Skin epidermis (tissue), 12 donors: ENCODE measurements at regions not wholly inside any gene's neighbourhood (a gene's known extent, or its start where the extent isn't known, plus 50 kb on each side); places are given as distances from the start of the nearest gene placed in this dataset.
"Not testable (repeated sequence)": the region's sequence is repeated elsewhere in the genome, so short reads cannot be mapped to it uniquely, and the experiment has no call there.

ENCODE experiments used
- H3K27ac ChIP-seq, 21 experiments: fragments of 200-600 bp; sonication (generic) in 11 of 21; one replicate each; pipeline ENCODE4 v1.5.0; 2020; ENCODE audit warnings: mild to moderate bottlenecking in 3 of 21, inconsistent platforms in 2 of 21, moderate library complexity in 2 of 21
- H3K4me3 ChIP-seq, 7 experiments: fragments of 200-600 bp; sonication (generic) in 2 of 7; one replicate each; pipeline ENCODE4 v1.5.0; 2020; ENCODE audit warnings: inconsistent platforms in 2 of 7, mild to moderate bottlenecking in 2 of 7, moderate library complexity in 1 of 7

DNA sequence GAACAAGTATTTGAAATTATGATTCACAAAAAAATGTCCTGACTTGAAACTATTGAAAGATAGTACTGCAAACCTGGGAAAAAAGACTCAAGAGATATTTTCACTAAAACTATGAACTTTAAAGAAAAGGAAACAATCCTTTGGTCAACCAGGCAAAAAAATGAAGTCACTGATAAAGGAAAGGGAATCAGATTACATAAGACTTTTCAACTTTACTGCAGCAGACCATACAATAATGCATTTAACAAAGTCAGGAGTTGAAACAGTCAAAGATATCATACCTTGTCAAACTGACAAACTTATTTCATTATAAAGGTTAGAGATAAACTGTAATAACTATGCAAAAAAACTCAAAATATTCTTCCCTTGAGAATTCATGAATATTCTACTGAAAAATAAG, 361.6 kb downstream of the DLEU7 start:
- H3K4me3 ChIP-seq: no peak overlapping the region
- H3K27ac ChIP-seq: no peak overlapping the region

DNA sequence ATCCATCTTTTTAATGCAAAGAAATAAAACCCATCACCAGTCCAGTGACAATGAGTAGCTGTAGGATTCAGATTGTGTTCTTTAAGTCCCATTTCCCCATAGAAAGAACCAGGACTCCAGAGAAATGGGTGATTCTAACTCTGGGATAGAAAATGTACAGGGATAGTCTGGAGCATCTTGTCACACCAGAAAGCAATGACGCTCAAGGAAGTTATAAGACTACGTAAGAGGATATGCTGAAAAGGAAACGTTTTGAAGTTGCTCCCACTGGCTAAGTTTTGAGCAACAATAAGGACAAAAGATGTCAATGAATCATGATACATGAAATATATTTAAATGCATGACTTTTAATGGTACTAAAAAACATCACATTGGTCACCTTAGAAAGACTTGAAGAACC, 360.1 kb downstream of the DLEU7 start:
- no peak overlapping the region for H3K4me3 ChIP-seq

DNA sequence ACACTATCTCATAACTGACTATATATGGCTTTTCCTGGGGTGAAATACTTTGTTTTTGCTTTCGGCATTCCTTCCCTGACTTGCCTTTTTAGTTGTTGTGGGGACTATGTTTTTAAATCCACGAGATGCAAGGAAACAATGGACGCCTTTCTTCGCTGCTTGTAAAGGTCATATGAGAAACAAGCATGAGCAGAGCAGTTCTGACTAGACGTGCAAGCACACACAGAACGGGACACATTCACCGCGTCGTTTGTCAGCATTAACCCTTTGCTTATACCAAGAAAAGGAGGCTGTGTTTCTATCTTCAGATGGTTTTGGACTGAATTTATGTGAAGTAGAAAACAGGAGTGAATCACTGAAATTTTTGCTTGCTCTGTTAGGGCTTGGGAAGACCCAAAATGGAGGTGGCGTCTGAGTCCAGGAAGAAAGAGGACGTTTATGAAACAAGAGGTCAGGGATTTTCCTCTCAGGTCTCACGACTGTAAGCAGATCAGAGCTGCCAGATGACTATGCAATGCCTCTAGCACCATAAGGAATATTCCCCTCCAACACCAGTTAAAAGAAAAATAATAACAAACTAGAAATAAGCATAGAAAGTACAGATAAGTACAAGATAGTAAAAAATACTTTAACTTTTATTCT, 358.9 kb downstream of the DLEU7 start:
- Histone ChIP-seq H3K4me3 (no peak overlapping the region), H3K27ac (peak overlapping the region in 2 of 21 experiments; percentile 12 to 28)

More for the DNA sequence above, 360.1 kb downstream of the DLEU7 start:
- H3K27ac ChIP-seq: no peak overlapping the region

DNA sequence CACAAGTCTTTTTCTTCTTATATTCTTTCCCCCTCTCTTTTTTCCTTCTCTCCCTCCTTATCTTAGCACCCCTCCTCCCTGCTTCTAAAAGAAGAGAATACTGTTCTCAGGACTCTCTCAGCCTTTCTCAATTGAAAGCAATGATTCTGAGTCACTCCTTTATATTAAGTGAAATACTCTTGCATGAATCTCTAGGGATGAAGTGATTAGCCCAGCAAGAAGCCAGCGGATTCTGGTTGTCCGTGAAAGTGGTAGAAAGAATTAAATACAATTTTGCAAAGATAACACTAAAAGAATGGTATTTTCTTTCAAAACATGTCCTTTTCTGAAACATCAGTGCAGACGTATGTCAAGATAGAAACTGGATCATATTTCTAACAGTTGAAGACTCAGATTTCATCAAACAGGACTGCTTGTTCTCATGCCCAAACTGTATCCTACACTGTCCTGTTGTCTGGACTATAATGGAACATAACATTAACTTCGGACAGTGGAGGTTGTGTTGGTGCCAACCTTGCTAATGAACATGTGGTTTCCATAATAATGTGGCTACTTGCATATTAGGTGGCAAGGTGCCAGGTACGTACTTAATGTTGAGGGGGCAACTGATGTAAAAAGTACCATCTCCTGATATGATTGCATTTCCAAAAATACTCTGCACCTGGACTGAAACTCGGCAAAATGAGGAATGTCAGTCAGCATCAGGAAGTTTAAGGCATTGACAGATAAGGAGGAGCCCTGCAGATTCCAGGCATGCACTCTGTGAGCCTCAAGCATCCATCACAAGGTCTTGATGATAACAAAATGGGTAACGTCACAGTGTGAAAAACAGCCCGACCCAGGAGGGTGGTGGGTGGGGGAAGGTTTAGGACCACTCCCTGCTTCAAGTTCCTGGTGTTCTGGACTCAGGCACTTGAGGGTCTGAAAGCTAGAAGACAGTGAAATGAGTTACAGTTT, 357.2 kb downstream of the DLEU7 start:
- no peak overlapping the region for H3K4me3 ChIP-seq
- H3K27ac ChIP-seq: no peak overlapping the region

DNA sequence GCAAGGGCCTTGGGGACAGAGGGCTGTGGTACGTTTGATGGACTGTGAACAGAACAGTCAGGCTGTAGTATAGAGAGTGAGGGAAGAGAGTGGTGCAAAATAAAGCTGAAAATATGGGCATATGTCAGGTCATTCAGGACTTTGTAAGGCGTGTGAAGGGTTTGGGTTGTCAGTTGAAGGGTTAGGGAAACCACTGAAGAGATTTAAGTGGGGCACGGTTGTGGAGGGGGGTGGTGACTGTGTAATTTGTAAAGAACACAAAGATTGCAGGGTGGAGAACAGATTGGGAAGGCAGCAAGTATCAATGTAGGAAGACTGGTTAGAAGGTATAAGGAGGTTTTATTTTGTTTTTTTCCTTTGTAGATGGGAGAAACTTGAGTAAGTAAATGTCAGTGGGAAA, 349.8 kb downstream of the DLEU7 start:
- no peak overlapping the region for H3K4me3 ChIP-seq
- H3K27ac ChIP-seq: no peak overlapping the region

DNA sequence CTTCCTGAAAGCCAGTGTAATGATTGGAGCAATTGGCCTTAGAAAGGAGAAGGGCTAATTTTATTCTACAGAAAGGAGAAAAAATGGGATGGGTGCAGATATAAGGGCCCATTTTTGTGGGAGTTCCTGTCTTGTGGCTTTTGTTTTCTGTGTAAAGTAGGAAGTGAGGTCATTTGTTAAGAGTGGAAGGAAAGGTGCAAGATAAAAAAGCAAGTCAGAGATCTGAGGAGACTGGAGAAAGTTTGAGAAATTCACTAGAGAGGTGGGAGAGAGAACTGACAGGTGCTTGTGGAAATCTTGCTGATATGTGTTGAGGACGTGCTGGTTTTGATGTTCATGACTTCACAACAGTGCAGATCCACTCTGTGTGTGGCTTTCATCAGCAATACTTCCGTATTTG, 349.4 kb downstream of the DLEU7 start:
- no peak overlapping the region for H3K4me3 ChIP-seq
- H3K27ac ChIP-seq: no peak overlapping the region

DNA sequence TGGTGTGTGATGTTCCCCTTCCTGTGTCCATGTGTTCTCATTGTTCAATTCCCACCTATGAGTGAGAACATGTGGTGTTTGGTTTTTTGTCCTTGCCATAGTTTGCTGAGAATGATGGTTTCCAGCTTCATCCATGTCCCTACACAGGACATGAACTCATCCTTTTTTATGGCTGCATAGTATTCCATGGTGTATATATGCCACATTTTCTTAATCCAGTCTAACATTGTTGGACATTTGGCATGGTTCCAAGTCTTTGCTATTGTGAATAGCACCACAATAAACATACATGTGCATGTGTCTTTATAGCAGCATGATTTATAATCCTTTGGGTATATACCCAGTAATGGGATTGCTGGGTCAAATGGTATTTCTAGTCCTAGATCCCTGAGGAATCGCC, 340.3 kb downstream of the DLEU7 start:
- not testable (repeated sequence) for H3K27ac ChIP-seq, H3K4me3 ChIP-seq

DNA sequence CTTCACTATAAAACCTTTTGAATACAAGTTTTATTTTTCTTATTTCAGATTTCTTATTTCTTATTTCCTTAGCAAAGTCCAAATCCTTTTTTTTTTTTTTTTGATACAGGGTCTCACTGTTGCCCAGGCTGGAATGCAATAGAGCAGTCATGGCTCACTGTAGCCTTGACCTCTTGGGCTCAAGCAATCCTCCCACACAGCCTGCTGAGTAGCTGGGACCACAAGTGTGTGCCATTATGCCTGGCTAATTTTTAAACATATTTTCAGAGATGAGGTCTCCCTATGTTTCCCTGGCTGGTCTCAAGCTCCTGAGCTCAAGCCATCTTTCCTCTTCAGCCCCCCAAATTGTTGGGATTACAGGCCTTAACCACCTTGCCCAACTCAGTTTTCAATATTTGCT, 334.3 kb downstream of the DLEU7 start:
- H3K27ac ChIP-seq: no peak overlapping the region

DNA sequence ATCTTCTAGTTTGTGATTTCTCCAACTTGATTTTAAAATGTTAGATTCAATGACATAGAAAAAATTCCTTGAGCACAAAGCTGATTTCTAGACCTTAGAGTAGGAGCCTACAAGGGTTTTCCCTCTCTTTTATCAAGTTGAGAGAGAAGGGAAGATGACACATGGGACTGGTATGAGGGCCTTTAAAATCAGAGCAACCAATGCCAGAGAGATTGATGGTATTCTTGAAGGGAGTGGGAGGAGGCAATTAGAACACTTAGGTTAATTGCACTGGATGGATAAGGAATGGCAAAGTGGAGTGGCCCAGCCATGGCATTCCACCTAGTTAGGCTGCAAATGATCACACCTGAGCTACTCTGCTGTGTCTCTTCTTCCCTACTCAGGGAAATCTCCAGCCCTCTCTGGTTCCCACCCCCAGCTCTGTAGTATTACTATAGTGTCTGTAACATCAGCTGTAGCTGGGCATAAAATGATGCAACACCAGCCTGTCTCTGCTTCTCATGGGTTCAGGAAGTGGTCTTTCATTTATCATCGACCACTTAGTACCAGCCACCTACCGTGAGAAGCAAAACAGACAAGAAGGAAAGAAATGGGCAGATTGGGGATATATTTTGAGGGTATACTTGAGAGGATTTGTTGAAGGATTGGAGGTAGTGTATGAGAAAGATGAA, 333.6 kb downstream of the DLEU7 start:
- no peak overlapping the region for H3K27ac ChIP-seq

More for the DNA sequence above, 334.3 kb downstream of the DLEU7 start:
- H3K4me3 ChIP-seq: no peak overlapping the region

DNA sequence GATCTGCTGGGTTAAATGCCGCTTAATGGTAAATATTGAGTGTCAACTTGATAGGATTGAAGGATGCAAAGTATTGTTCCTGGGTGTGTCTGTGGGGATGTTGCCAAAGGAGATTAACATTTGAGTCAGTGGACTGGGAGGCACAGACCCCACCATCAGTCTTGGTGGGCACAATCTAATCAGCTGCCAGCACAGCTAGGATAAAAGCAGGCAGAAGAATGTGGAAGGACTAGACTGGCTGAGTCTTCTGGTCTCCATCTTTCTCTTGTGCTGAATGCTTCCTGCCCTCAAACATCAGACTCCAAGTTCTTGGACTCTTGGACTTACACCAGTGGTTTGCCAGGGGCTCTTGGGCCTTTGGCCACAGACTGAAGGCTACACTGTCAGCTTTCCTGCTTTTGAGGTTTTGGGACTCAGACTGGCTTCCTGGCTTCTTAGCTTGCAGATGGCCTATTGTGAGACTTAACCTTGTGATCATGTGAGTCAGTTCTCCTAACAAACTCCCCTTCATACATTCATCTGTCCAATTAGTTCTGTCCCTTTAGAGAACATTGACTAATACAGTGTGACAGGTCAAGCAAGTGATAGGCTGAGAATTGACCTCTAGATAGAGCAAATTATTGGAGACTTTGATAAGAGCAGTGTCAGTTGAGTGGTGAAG, 332.5 kb downstream of the DLEU7 start:
- not testable (repeated sequence) for H3K4me3 ChIP-seq
- peak overlapping the region in 1 of 21 experiments; percentile 95 for H3K27ac ChIP-seq

More for the DNA sequence above, 333.6 kb downstream of the DLEU7 start:
- no peak overlapping the region for H3K4me3 ChIP-seq

DNA sequence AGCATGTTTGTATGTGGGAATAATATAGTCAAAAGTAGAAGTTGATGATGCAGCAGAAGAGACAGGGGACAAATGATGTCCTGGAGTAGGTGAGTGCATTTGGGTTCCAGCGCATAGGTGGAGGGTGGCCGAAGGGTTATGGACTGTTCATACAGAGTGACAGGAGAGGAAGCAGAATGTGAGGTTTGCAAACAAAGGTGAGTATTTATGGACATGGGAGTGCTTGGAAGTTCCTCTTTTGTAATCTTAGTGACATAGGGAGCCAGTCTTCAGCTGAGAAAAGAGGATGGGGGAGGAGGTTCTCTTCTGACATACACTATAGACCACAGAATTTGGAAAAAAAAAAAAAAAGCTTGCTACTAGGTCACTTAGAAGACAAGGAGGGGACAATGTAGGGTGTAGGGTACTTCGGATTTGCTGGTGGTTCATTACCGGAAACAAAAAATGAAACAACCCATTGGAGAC, 331.6 kb downstream of the DLEU7 start:
- peak overlapping the region in 17 of 21 experiments; percentile 24 to 95 (median 77) for H3K27ac ChIP-seq
- H3K4me3 ChIP-seq: peak overlapping the region in 1 of 7 experiments; percentile 13

DNA sequence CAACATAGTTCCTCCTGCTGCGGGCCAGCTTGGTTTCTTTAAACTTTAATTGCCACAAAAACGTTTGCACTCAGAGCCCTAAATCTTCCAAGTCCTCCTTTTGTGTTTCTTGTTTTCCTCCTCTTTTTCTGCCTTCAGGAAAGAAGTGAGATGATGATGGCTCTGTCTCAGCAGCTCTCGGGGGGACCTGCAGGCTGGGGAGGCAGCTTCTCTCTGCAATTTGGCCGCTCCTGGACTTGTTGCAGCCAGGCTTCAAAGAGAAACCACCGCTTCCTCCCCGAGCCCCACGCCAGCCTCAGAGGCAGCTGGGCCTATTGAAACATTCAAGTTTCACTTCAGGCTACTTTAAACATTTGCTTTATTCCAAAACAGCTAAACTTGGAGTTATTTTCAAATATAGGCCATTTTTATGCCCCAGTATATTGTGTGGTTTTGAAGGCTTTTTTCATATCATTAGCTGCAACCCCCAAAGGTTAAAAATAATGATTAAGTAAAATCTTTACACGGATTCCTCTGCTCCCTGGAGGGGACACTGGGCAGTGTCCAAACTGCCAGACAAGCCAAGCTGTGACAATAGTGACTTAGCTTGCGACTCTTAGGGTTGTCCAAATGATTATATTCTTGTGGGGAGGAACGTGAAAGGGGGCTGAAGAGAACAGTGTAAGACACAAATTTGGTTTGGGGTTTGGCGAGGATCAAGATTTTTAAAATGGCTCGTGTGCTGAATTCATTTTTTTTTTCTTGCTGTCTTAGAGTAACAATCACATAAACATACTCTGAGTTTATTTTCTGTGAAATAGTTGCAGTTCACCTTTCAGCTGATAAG, 330.8 kb downstream of the DLEU7 start:
- peak overlapping the region in 3 of 7 experiments; percentile 10 to 13 (median 13) for H3K4me3 ChIP-seq
- peak overlapping the region; percentile 16 to 95 (median 74) for H3K27ac ChIP-seq

DNA sequence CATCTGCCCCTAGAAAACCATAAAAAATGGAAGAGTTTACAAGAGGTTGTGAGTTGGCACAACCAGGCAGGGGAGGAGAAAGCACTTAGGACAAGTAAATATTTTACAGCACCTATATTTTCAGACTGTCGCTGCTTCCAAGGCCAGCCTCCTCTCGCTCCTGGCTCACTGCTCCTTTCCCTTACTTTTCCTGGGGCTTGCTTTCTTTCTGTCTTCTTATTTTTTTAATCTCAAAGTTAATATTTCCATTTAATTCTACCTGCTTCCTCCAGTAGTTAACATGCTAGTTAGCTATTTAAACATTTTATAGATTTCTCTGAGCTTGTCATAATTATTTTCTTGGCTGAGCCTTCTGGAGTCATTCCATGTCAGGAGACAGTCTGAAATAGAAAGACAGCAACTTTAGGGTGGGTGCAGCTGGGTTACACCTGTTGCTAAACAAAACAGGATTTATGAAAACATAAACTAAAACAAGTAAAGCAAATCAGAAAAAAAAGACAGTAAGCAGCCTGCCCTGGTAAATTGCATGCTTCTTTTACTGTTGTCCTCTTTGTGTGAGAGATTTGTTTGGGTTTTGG, 330.1 kb downstream of the DLEU7 start:
- no peak overlapping the region for H3K4me3 ChIP-seq

DNA sequence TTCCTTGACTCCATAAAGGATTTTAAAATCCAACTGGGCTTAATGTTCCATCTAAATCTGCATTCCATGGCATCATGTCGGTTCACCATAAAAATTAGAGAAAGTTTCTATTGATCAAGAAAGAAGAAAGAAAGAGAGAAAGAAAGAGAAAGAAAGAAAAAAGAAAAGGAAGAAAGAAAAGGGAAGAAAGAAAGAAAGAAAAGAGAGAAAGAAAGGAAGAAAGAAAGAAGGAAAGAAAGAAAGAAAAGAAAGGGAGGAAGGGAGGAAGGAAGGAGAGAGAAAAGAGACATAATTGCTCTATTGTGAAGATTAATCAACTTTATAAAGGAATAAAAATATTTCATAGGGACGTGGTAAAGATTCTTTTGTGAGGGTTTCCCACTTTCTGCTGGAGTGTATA, 329.2 kb downstream of the DLEU7 start:
- Histone ChIP-seq H3K4me3 (no peak overlapping the region), H3K27ac (no peak overlapping the region)

More for the DNA sequence above, 330.1 kb downstream of the DLEU7 start:
- H3K27ac ChIP-seq: peak overlapping the region in 18 of 21 experiments; percentile 16 to 95 (median 76)

DNA sequence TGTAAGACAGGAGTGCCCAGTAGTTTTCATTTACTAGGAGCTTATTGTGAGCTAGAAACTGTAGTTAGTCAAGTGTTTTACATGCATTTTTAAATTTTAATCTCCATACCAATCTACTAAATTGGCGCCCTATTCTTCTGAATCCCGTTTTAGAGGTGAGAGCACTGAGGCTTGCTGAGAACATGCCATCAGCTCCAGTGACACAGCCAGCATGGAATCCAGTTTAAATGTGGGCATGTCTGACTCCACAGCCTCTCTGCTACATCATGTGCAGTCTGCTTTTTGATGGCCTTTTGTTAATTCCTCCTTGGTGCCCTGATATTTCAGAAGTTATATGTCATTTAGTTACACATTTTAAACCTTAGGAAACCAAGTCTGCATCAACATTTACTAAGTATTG, 325.4 kb downstream of the DLEU7 start:
- H3K27ac ChIP-seq: no peak overlapping the region

DNA sequence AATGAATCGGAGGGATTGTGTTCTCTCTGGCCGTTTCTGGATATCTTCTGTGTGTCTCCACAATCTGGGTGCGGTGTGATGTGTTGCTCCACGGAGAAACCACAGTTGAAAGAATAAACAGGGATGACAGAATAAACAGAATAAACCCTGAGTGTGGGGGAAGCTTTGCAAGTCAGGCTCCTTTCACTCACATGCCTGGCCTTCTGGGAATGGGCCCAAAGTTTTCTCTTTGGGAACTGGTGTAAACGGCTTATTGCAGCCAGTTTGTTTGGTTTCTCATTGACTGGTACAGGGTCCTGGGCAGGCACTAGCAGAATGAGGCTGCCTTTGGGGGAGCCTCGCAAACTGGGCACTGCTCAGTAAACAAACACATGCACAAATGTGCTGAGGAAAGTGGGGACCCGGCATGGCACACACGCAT, 324.7 kb downstream of the DLEU7 start:
- Histone ChIP-seq H3K27ac (no peak overlapping the region), H3K4me3 (no peak overlapping the region)

More for the DNA sequence above, 325.4 kb downstream of the DLEU7 start:
- no peak overlapping the region for H3K4me3 ChIP-seq

DNA sequence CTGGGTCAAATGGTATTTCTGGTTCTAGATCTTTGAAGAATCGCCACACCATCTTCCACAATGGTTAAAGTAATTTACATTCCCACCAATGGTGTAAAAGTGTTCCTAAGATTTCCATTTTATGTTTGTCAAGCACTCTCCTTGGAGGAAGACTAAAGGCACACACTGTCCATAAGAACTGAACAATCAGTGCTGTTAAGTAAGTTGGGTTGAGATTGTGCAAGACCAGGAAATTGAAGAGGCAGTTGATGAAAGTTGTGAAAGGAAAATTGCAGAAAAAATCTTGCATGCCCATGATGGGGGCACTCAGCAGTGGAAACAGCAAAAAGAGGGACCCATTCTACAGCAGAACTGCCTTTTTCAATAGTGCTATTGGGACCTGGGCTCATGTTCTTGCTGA, 323.6 kb downstream of the DLEU7 start:
- Histone ChIP-seq H3K4me3 (no peak overlapping the region), H3K27ac (no peak overlapping the region)
